ENCODE measurements at regions not wholly inside any gene's neighbourhood (a gene's known extent, or its start where the extent isn't known, plus 50 kb on each side); places are given as distances from the start of the nearest gene placed in this dataset.

GRCh38 chr17:70569128-70569527, 399.8 kb downstream of the KCNJ2 start:
- Histone ChIP-seq H3K27ac (no peak overlapping the region), H3K27me3 (no peaks in the 10 kb centered on the region), H3K4me3 (no peak overlapping the region), H3K4me1 (no peaks in the 10 kb centered on the region), H3K36me3 (no peaks in the 10 kb centered on the region), H3K9me3 (no peaks in the 10 kb centered on the region)
- no peak for TF ChIP-seq POLR2A (IDR thresholded peaks at IDR 0.05)
- no peak for TF ChIP-seq CTCF (IDR thresholded peaks at IDR 0.05)
- DNase-seq, result no peak

- Histone ChIP-seq H3K27ac (no peak overlapping the region), H3K4me1 (no peaks in the 10 kb centered on the region), H3K27me3 (no peaks in the 10 kb centered on the region), H3K36me3 (no peaks in the 10 kb centered on the region), H3K9me3 (no peaks in the 10 kb centered on the region), H3K4me3 (no peak overlapping the region)
- TF ChIP-seq CTCF (IDR thresholded peaks at IDR 0.05), result no peak
- no peak for TF ChIP-seq POLR2A (IDR thresholded peaks at IDR 0.05)
- no peak for DNase-seq
Observed at GRCh38 chr17:70577456-70577855, 408.1 kb downstream of the KCNJ2 start.

GRCh38 chr17:70581459-70581858, 412.1 kb downstream of the KCNJ2 start:
- Histone ChIP-seq H3K4me3 (no peak overlapping the region), H3K4me1 (no peaks in the 10 kb centered on the region), H3K27ac (no peak overlapping the region), H3K9me3 (no peaks in the 10 kb centered on the region), H3K27me3 (no peaks in the 10 kb centered on the region), H3K36me3 (no peaks in the 10 kb centered on the region)
- no peak for DNase-seq
- no peak for TF ChIP-seq POLR2A (IDR thresholded peaks at IDR 0.05)
- TF ChIP-seq CTCF (IDR thresholded peaks at IDR 0.05), result no peak

- no peak for DNase-seq
Observed at GRCh38 chr17:70582777-70583176, 413.4 kb downstream of the KCNJ2 start.

GRCh38 chr17:70584255-70584654, 414.9 kb downstream of the KCNJ2 start:
- Histone ChIP-seq H3K27ac (no peak overlapping the region), H3K27me3 (no peaks in the 10 kb centered on the region), H3K36me3 (no peaks in the 10 kb centered on the region), H3K4me3 (no peak overlapping the region), H3K9me3 (no peaks in the 10 kb centered on the region), H3K4me1 (no peaks in the 10 kb centered on the region)
- TF ChIP-seq POLR2A (IDR thresholded peaks at IDR 0.05), result no peak
- TF ChIP-seq CTCF (IDR thresholded peaks at IDR 0.05), result no peak
- no peak for DNase-seq

More at GRCh38 chr17:70582777-70583176, 413.4 kb downstream of the KCNJ2 start:
- H3K9me3 ChIP-seq, result no peaks in the 10 kb centered on the region
- no peaks in the 10 kb centered on the region for H3K27me3 ChIP-seq
- no peaks in the 10 kb centered on the region for H3K4me1 ChIP-seq
- TF ChIP-seq CTCF (IDR thresholded peaks at IDR 0.05) (no peak), POLR2A (IDR thresholded peaks at IDR 0.05) (no peak)
- H3K36me3 ChIP-seq, result no peaks in the 10 kb centered on the region
- H3K4me3 ChIP-seq, result no peak overlapping the region
- no peak overlapping the region for H3K27ac ChIP-seq

- no peaks in the 10 kb centered on the region for H3K4me1 ChIP-seq
- no peak for DNase-seq
- no peaks in the 10 kb centered on the region for H3K27me3 ChIP-seq
- H3K4me3 ChIP-seq, result no peak overlapping the region
- no peaks in the 10 kb centered on the region for H3K9me3 ChIP-seq
- TF ChIP-seq CTCF (IDR thresholded peaks at IDR 0.05), result no peak
- no peak for TF ChIP-seq POLR2A (IDR thresholded peaks at IDR 0.05)
- no peaks in the 10 kb centered on the region for H3K36me3 ChIP-seq
- H3K27ac ChIP-seq, result no peak overlapping the region
Observed at GRCh38 chr17:70588003-70588402, 418.7 kb downstream of the KCNJ2 start.

All from Peyer's patch (tissue), 4 donors.